AG04449 (cell line): ENCODE measurements at regions not wholly inside any gene's neighbourhood (a gene's known extent, or its start where the extent isn't known, plus 50 kb on each side); places are given as distances from the start of the nearest gene placed in this dataset.

Experiments
- CTCF ChIA-PET: fragments of 350-600 bp; formaldehyde crosslinking; extraction: SDS; loops from one replicate; lab custom pipeline; 2021; ENCODE audit warnings: antibody characterized with exemption; lab: Yijun Ruan, JAX
- POLR2A ChIA-PET: fragments of 400-600, 350-600 bp; formaldehyde crosslinking; extraction: SDS; loops from one replicate; lab custom pipeline; 2020; ENCODE audit warnings: antibody characterized with exemption, inconsistent platforms; lab: Yijun Ruan, JAX
- DNase-seq: peaks from one replicate; pipeline ENCODE4 v3.0.0-alpha.2; 2010; ENCODE audit warnings: low read depth, low spot score
- H3K4me3 ChIP-seq: 2 replicates; pipeline ENCODE4 v1.5.1; 2011; ENCODE audit warnings: low read depth, mild to moderate bottlenecking, control low read depth, low read length
- TF ChIP-seq, protein P1 (sequence below): IDR thresholded peaks from one replicate; pipeline ENCODE4 v1.5.1; 2011; ENCODE audit warnings: mild to moderate bottlenecking, moderate library complexity, low read length, control low read depth, inconsistent platforms; ENCODE audit not compliant: insufficient read depth; ENCODE audit errors: missing control alignments

DNA sequence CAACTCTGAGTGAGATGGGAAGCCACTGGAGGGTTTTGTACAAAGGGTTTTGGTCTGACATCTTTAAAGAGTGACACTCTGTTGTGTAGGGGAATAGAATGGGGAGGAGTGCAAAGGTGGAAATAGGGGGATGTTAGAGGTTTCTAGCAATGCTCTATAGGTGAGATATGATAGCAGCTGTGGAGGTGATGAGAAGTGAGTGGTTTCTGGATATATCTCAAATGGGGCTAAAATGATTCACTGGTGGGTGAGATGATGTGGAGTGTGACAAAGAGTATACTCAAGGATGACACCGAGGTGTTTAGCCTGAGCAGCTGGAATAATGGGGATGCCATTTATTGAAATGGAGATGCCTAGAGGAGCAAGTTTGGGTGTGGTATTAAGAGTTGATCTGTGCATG, 426.4 kb downstream of the PCNX1 start:
- POLR2A ChIA-PET, result no interaction called here
- no peak for DNase-seq
- no peak overlapping the region for H3K4me3 ChIP-seq
- TF ChIP-seq, protein P1, sequence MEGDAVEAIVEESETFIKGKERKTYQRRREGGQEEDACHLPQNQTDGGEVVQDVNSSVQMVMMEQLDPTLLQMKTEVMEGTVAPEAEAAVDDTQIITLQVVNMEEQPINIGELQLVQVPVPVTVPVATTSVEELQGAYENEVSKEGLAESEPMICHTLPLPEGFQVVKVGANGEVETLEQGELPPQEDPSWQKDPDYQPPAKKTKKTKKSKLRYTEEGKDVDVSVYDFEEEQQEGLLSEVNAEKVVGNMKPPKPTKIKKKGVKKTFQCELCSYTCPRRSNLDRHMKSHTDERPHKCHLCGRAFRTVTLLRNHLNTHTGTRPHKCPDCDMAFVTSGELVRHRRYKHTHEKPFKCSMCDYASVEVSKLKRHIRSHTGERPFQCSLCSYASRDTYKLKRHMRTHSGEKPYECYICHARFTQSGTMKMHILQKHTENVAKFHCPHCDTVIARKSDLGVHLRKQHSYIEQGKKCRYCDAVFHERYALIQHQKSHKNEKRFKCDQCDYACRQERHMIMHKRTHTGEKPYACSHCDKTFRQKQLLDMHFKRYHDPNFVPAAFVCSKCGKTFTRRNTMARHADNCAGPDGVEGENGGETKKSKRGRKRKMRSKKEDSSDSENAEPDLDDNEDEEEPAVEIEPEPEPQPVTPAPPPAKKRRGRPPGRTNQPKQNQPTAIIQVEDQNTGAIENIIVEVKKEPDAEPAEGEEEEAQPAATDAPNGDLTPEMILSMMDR, result no peak
- CTCF ChIA-PET, result interaction anchor here (1.3 kb wide), 1 partner anchor 11 kb away, joined by 3 read pairs; no protein-coding TSS in a partner anchor

DNA sequence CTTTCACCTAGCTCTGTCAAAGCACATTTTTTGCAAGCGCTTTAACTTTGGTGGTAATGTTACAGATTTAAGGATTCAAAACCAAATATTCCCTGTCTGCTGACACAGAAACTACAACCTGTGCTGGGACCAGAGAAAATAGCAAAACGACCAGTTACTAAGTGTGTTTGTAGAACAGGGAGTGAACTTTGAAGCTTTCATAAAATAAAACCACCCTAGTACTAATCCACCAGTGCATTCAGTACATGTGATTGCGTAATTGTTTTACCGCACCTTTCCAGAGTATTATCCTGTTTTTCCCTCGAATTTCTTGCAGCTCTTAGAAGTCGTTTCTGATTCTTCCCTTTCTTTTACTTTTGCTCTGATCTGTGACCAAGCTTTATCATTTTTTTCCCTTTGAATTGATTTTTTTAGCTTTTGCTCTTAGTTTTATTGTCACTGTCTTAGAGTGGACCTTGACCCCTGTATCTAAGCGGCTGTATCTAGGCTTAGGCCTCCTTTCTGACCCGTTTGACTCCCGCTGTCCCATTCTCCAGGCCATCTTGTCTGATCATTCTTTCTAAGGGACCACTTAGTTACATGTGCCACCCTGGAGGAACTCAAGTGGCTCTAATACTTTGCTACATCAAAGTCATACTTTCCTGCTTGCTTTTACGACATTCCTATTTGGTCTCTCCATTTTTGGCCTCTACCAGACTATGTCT, 429.4 kb downstream of the PCNX1 start:
- ChIA-PET CTCF (interaction anchor here (0.6 kb wide), 1 partner anchor 31 kb away, joined by 3 read pairs; no protein-coding TSS in a partner anchor), POLR2A (no interaction called here)
- TF ChIP-seq, protein P1, result no peak
- DNase-seq, result no peak
- H3K4me3 ChIP-seq, result no peak overlapping the region

DNA sequence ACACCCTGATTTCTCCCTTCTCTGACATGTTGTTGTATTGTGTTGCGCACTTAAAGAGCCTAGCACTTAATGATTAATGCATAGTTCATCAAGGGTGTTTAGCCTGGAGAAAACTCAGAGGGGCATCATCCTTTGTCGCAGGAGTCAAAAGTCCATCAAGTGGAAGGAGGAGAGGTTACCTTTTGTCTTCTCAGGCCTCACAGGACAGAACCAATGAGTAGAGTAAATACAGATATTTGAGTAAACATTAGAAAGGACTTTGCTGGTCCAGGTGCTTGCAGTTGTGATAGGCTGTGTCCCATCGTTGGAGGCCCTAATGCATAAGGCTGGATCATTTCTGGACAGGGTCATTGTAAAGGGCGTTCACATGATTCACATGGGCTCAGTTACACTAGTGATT, 430.9 kb downstream of the PCNX1 start:
- H3K4me3 ChIP-seq, result no peak overlapping the region
- no peak for DNase-seq
- ChIA-PET CTCF (no interaction called here), POLR2A (no interaction called here)
- TF ChIP-seq, protein P1, result no peak

DNA sequence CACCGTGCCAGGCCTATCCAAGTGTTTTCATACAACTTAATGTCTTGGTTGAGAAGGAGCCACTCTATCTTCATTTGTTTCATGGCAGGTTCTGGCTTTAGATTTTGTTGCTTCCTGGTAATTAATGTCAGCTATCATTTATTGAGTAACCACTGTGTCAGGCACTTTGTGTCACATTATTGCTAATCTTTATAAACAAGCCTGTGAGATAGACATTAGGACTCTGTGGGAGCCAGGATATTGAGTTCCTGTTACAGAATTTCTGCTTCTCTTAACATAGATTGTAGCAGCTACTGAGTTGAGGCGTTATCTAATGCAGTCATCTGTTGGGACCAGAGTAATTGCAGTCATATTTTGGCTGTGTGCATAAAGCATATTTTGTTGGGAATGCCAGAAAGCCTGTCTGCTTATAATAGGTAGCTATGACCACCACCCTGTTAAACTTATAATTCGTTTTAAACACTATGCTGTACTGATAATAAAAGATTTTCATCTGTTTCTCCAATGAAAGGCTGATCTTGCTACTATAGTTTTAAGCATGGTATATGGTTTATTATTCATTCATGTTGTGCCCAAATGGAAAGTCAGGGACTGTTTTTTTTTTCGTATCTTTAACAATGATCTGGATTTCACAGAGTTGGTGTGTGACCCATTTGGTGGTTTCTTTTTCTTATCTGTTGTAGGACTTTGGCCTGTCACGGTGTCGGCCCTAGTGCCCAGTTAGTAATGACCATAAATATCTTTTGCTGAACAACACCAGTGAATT, 432.6 kb downstream of the PCNX1 start:
- TF ChIP-seq, protein P1, result no peak
- ChIA-PET POLR2A (no interaction called here), CTCF (no interaction called here)
- DNase-seq, result no peak
- H3K4me3 ChIP-seq, result no peak overlapping the region

DNA sequence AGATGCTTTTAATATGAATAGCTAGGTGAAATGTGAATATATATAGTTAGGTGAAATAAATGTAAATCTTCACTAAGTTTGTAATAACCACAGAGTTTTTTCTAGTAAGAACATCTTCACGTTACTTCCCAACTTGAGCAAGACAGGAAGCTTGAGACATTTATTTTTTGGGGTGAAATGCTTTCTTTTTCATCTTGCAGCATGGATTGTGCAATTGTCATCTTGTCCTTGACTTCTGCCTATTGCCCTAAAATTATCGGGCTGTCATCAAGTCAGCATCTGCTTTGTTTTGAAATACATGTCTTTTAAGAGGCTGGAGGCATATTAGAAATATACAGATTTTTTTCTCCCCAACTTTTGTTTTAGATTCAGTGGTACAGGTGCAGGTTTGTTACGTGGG, 433.9 kb downstream of the PCNX1 start:
- ChIA-PET CTCF (interaction anchor here (0.6 to 2.0 kb wide), 3 partner anchors 12 to 519 kb away, joined by 3 to 7 read pairs (median 3); no protein-coding TSS in a partner anchor), POLR2A (no interaction called here)
- H3K4me3 ChIP-seq, result no peak overlapping the region
- DNase-seq, result no peak
- TF ChIP-seq, protein P1, result no peak

DNA sequence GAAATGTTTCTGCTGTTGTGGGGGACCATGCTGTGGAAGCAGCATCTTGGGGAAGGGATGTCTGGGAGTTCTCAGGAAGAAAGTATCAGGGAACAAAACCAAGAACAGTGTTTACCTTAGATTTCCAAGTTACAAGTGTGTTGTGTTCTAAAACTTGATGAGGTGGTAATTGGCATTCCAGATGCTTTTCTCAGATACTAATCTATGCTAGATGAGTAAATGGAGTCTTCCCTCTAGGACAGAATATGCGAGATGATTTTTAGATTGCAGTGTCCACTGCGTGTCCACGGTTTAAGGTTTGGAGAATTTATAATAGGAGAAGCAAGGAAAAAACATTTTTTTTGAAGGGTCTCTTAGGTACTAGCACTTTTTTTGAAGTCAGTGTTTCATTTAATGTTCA, 436.5 kb downstream of the PCNX1 start:
- TF ChIP-seq, protein P1, result no peak
- DNase-seq, result no peak
- H3K4me3 ChIP-seq, result no peak overlapping the region
- CTCF ChIA-PET, result interaction anchor here (1.1 to 1.3 kb wide), 3 partner anchors 12 to 409 kb away, joined by 3 read pairs; no protein-coding TSS in a partner anchor
- POLR2A ChIA-PET, result no interaction called here
